ENCODE measurements at regions not wholly inside any gene's neighbourhood (a gene's known extent, or its start where the extent isn't known, plus 50 kb on each side); places are given as distances from the start of the nearest gene placed in this dataset.

- TF ChIP-seq CTCF (IDR thresholded peaks at IDR 0.05) (no peak), POLR2A (IDR thresholded peaks at IDR 0.05) (no peak)
Measured at GRCh38 chr19:31783592-31783991, 434.4 kb upstream of the TSHZ3 start.
